HG02943 (cell line): ENCODE measurements at regions not wholly inside any gene's neighbourhood (a gene's known extent, or its start where the extent isn't known, plus 50 kb on each side); places are given as distances from the start of the nearest gene placed in this dataset.

Experiments
- ATAC-seq: cut with Tn5 transposase; IDR thresholded peaks from one replicate; pipeline ENCODE4 v1.9.1; 2021; ENCODE audit warnings: mild to moderate bottlenecking, low read depth, moderate library complexity; ENCODE audit not compliant: unreplicated experiment

DNA sequence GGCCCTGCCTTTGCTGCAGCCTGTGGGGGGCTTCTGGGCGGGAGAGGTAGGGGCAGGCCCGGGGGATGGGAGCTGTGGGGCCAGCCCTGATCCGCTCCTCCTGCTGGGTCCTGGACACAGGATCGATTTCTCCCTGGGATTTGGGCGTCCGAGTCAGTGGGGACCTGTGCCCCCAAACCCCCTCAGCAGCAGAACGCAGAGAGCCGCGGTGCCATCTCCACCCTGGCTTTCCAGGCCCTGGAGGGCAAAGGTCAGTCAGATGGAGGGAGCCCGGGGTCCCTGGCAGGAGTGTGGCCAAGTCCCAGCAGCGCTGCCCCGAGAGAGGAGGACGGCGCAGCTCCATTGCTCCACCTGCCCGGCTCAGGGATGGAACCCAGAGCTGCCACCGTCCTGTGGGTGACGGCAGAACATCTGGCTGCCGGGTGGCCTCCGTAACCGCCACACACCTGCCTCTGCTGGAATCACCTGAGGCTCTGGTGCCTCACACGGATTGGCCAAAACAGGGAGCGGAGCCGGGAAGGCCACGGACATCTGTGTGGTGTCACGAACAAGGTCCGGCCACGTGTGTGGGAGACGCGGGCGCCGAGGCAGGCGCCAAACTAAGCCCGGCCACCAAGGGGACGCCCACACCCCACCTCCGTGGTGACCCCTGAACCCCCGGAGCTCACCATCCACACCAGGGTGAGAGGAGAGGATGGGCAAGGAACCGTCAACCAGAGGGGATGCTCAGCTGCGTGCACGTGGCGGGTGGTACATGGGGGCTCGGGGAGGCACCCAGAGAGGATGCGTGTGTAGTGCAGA lies 80.3 kb upstream of the FBRSL1 start:
- ATAC-seq: no peak

DNA sequence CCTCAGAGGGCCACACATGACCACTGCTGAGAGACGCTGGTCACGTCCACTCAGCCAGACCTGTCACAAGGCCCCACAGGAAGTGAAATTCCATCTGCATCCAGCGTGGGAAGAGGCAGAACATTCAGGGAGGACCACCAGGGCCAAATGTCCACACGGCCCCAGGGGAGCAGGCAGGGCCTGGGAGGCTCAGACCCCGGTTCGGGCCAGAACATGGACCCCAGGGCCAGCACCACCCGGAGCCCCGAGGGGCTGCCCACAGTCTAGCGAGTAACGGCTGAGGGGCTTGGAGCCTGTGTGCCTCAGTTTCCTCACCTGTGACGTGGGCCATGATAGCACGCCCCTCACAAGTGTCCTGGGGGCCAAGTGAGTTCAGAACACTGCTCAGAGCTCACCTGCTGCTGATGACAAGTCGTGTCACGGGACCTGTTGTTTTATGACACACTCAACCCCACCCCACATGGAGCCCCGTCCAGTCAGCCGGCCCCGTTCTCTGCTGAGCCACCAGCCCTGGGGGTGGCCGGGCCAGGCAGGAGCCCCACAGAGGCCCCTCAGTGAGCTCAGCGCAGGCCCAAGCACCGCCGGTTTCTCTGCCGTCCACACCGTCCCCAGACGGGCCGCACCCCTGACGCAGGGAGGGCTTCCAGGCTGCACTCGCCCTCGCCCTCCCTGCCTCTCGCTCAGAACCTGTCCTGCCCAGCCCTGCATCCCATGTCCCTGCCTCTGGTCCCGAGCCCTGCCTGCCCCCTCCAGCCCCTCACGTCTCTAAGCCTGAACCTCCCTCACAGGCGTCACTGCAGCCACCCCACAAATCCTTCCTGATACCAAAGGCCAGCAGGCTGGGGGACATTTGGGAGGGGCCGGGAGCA lies 79.5 kb upstream of the GALNT9 start:
- ATAC-seq: no peak

DNA sequence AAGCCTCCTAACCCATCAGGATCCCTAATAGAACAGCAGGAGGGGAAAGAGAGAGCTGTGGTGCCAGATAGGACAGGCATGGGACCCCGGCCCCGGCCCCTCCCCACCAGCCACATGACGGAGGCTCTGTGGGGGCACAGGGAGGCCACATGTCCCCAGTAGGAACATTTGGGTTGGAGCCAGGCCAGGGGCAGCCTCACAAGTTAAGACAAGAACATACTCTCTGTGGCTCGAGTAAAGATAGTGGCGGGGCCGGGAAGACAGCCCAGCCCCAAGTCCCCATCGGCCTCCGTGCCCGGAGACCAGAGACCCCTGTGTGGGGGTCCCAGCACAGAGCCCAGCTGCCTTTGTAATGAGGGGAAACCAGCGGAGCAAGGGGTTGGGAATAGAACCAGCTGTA lies 78.6 kb upstream of the GALNT9 start:
- ATAC-seq: no peak

DNA sequence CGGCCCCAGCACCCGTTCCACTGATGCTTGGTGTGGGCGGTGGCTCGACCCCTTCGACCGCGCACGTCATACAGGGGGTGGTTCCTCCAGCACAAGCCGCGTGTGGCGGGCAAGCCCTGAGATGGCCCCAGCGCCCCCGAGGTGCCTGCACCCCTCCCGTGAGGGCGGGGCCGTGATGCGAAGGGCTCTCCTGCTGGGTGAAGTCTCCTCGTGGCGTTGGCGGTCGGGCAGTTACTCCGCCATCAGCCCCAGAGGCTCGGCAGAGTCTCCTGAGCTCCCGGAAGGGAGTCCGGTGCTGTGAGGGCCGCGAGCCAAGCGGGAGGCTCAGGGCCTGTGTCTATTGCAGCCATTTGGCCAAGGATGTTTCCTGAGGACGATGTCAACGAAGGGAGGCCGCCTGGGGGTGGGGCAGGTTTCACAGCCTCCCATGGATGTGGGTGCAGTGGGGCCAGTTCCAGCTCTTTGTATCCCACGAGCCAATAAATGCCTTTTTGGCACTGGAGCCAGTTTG lies 78.1 kb upstream of the GALNT9 start:
- ATAC-seq: no peak

DNA sequence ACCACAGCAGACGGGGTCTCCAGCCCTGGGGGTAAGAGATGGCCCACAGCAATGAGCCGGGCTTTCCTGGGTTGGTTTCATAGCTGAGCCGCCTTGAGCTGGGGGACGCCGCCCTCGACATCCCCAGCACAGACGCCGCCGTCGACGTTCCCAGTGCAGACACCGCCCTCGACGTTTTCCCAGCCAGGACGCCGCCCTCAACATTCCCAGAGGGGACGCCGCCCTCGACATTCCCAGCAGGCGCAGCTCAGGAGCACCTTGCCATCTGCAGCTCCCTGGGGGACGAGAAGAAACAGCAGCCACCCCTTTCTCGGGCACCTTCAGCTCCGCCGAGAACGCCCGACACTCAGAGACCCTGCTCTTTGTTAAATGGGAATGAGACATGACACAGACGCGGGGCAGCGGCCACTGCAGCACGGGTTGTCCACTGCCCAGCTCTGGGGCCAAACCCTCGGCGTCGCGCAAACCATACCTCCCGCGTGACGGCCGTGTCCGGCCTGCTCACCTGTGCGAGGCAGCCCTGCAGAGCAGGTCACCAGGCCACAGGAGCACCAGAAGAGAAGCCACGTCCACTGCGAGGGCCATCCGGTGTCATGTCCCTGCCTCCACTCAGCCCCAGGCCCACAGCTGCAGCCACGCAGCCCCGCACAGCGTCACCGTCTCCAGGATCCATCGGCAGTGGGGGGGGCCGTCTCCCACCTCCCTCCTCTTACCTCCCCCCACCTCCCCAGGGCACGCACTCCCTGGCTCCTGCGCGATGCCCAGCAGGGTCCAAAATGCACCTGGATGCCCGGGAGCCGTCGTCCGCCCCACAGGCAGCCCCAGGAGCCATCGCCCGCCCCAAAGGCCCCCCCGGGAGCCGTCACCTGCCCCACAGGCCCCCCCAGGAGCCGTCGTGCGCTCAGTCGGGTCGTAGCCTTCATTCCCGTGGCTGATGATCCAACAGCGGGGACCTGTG lies 77.4 kb upstream of the GALNT9 start:
- ATAC-seq: no peak

DNA sequence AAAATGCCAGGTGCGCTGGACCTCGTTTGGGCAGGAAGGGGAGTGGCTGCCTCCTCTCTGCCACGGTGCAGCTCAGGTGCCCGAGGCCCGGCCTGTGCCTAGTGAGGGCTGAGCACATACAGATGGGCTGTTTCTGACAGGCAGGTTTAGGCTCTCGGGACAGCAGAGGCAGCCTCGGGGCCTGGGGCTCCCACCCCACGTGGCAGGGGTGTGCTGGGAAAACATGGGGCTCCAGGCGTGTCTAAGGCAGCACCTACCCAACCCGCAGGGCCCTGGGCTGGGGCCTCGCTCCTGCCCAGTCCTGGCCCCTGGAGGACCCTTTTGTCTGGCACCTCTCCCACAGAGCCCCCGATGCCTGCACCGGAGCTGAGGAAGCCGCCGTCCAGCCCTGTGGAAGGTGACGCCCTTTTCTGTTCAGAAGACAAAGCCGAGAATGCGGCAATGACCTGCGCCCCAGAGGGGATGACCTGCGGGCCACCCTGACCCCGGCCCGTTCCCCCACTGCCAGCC lies 76.4 kb upstream of the GALNT9 start:
- ATAC-seq: no peak

DNA sequence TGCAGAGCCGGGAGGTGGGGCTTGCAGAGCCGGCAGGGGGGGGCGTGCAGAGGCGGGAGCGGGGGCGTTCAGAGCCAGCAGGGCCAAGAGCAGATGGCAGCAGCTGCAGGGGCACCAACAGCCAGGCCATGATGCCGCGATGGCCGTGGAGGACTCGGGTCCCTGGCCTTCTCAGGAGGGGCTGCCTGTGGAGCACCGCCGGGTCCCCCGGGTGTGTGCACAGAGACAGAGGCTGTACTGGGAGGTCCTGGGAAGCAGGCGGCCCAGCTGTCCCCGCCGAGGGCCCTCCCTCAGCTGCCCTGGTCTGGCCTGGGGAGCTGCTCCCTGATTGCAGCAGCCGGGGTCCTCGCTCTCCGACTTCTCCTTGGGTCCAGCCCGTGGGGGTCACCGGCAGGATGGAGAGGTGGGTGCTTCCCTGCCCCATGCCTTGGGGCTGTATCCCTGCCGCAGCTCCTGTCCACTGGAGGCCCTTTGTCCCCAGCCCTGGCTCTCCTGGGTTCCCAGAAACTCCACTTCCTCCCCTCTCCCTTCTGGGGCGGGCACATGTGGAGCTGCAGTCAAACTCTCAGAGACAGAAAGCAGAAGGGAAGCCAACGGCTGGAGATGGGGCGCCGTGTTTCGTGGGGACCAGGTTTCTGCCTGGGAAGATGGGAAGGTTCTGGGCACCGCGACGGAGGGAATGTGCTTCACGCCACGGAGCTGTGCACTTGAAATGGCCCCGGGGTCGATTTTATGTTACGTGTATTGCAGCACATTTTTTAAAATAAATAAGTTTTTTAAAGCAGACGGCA lies 75.8 kb upstream of the GALNT9 start:
- no peak for ATAC-seq

DNA sequence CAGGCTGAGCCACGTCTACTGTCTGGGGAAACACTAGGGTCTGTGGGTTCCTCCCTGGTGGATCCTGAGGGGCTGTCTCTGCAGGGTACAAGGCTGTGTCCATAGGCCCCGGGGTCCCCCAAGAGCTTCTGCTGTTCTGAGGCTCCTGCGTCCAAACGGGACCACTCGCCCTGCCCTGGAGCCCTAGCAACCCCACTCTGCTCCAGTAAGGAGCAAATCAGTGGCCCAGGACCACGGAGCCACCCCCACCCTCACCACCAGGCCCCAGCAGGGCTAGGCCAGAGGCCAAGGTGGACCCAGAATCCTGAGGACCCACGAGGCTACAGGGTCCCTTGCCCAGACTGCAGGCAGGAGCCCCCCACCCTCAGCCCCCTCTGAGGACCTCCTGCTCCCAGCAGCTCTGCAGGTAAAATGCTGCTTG lies 75.1 kb upstream of the GALNT9 start:
- no peak for ATAC-seq

DNA sequence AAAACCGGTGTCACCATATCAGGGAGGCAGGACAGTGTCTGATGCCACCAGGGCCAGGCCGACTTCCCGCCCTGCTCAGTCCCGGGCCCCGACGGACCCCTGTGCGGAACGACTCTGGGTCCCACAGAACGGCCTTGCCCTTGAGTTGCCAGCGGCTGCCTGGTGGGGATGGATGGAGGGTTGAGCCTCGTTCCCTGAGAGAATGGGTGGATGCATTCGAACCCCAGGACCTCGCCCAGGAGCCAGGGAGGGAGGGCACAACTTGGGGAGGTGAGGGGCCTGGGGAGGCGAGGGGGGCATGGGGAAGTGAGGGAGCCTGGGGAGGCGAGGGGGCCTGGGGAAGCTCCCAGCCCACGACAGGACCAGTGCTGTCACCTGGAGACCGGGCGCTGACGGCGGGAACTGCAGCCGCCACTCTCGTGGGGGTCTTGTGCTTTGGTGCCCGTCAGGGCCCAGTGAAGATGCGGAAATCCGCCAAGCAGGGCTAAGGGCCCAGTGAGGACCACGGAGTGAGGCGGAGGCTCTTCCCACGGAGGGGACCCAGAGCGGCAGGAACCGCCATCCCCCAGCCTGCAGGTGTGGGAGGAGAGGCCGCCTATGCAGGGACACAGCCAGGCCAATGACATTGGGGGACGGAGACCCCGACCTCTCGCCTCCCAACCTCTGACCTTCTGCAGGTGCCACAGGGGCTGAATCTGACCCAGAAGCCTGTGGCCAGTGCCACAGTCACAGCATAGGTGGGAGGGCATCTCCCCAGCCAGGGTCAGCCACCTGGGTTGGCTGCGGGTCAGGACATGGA lies 74.4 kb upstream of the GALNT9 start:
- no peak for ATAC-seq

DNA sequence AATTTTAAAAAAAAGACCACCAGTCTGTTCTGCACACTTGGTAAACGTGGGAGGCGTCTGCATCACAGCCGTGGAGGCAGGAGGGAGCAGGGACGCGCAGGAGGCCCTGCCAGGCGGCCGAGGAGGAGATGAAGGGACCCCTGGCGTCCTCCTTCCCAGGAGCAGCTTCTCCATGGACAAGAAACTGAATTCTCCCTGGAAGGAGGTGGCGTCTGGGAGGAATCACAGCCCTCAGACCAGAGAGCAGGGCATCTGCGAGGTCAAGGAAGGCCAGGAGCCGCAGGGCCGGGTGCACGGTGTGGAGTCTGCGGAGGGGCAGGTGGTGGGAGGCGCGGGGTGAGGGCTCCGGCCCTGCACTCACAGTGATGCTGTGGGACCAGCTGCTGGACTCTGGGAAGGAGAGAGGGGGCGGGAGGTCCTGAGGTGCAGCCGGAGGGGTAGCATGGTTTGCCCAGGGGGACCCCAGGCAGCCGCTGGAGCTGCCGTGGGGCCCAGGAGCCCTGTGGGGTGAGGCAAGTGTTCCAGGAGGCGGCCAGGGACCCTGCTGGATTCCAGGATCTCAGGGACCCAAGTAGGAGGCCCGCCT lies 73.5 kb upstream of the GALNT9 start:
- no peak for ATAC-seq

DNA sequence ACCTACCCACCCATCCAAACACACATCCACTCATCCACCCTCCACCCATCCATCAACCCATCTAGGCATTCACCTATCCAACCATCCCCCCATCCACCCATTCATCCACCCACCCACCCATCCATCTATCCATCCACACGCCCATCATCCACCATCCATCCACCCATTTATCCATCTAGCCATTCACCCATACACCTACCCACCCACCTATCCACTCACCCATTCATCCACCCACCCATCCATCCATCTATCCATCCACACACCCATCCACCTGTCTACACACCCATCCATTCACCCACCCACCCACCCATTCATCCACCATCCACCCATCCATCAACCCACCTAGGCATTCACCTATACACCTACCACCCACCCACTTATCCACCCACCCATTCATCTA lies 72.6 kb upstream of the GALNT9 start:
- ATAC-seq: no peak

DNA sequence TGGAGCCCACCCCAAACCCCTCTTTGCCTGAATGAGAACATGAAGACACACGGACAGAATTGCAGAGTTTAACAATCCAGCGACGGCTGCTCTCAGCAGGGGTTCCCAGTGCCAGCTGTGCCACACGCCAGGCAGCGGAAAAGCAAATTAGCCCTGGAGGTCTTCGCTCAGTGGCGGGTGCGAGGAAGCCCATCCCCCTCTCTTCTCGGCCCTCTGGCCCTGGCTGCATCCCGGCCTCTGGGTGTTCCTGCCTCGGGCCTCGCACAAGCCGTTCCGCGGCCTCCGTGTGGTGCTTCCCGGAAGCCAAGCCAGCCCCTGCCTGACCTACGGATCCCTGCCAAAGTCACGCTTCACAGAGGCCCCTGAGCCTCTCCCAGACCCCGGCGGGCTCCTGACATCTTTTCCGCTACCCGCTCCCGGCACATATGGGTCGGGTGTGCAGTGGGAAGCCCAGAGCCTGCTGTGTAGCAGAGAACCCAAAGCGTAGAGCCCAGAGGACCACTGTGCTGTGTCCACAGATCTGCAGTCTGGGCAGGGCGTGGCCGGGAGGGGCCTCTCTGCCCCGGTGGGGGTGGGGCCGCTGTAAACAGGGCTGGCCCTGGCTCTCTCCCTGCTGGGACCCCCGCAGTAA lies 70.7 kb upstream of the GALNT9 start:
- no peak for ATAC-seq

DNA sequence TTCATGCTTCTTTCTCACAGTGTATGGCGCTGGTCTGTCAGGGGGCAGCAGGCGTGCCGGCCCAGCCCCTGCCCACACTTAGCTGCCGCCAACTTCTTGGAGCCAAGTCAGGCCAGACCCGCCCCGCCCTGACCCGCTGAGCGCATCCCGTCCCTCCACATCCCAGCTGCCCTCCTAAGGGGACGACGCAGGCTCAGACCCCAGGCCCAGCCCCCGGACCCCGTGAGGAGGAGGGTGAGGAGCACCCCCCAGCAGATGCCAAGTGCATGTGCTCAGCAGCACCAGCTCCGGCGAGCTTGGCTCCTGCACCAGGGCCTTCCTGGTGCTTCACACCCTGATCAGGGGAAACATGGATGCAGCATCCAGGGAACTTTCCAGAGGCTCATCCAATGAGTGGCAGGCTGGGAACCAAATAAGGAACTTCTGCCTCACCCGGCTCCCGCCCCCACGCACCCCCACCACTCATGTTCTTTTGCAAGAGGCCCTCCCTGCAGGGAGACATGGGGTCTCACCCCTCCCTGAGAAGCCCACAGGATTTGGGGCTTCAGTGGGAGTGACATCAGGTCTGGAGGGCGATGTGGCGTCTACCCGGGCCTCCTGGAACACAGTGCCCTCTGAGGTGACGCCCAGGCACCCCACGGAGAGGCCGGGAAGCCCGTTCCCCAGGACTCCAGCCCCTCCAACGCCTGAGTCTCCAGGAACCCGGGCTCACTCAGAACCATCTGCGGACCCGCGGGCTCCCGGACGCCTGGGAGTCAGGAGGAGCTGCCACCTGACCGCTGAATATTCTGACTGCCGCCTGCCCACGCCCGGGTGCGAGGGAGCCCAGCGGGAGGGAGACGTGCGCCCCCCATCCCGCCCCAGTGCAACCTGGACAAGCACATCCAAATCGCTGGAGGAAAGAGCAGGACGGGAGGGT lies 70.0 kb upstream of the GALNT9 start:
- ATAC-seq: no peak

DNA sequence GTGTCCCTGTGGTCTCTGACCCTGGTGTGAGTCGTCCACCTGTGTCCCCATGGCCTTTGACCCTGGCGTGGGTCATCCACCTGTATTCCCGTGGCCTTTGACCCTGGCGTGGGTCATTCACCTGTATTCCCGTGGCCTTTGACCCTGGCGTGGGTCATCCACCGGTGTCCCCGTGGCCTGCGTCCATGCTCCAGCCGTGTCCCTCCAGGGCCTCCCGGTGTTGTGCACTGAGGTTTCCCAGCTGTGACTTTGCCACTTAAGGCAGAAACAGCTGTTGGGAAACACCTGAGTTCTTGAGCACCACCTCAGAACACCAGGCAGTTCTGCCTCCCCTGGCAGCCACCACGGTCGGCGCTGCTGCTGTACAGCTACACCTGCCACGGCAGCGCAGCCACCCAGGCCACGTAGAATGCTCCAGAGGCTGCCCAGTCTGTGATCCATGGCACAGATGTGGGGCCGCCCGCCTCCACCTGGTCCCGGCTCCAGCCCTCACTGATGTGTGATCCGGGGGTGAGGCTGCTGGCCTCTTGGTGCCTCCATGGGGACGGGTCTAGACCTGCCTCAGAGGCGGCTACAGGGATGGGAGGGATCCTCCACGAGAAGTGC lies 69.1 kb upstream of the GALNT9 start:
- no peak for ATAC-seq

DNA sequence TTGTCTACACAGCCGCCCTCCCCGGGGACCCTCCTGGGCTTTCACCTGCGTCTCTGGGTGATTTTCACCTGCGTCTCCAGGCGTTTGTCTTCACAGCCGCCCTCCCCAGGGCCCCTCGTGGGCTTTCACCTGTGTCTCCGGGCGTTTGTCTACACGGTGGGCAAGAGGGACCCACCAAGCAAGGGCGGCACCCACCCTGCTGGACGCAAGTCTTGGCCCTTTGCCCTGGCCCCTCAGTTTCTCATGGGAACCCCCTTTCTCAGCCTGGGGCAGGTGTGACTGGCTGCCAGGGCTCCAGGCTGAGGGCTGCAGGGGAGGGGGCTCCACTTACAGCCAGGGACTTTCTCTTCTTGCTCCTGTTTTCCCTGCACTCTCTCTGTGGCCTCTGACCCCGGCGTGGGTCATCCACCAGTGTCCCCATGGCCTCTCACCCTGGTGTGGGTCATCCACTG lies 68.6 kb upstream of the GALNT9 start:
- ATAC-seq: no peak
